Lung (tissue), 11 donors: ENCODE measurements at regions not wholly inside any gene's neighbourhood (a gene's known extent, or its start where the extent isn't known, plus 50 kb on each side); places are given as distances from the start of the nearest gene placed in this dataset.

Experiments
- ATAC-seq: fragments of 200-7000 bp; cut with Tn5 transposase; one replicate; pipeline ENCODE4 v1.9.1; 2020; ENCODE audit warnings: moderate number of reproducible peaks; ENCODE audit not compliant: insufficient read depth, low FRiP score
- DNase-seq, 3 donors: peaks; one replicate each; pipeline ENCODE4 v3.0.0-alpha.2; 2013 to 2017
- H3K27ac ChIP-seq, 2 donors: one replicate each; pipeline ENCODE4 v1.5.1; 2013; ENCODE audit warnings: mild to moderate bottlenecking in 2 of 2, moderate library complexity in 2 of 2, control low read depth in 1 of 2, inconsistent platforms in 1 of 2, low read depth in 1 of 2, low read length in 1 of 2
- H3K27me3 ChIP-seq, 3 donors: one replicate each; pipeline ENCODE4 v1.5.1; 2013; ENCODE audit warnings: low read length in 2 of 3; ENCODE audit not compliant: control insufficient read depth in 3 of 3, insufficient read depth in 3 of 3
- H3K36me3 ChIP-seq, 4 donors: one replicate each; pipeline ENCODE4 v1.5.1; 2013; ENCODE audit warnings: low read length in 4 of 4, mild to moderate bottlenecking in 1 of 4, moderate library complexity in 1 of 4; ENCODE audit not compliant: control insufficient read depth in 4 of 4, insufficient read depth in 4 of 4
- H3K4me1 ChIP-seq, 5 donors: one replicate each; pipeline ENCODE4 v1.5.1; 2013; ENCODE audit warnings: low read length in 5 of 5, mild to moderate bottlenecking in 2 of 5, moderate library complexity in 1 of 5; ENCODE audit not compliant: control insufficient read depth in 5 of 5, insufficient read depth in 5 of 5
- H3K4me3 ChIP-seq: one replicate; pipeline ENCODE4 v1.5.1; 2013; ENCODE audit warnings: mild to moderate bottlenecking, control low read depth, moderate library complexity
- H3K9ac ChIP-seq, 2 donors: one replicate each; pipeline ENCODE4 v1.5.1; 2013; ENCODE audit warnings: low read length in 2 of 2, control low read depth in 1 of 2; ENCODE audit not compliant: insufficient read depth in 1 of 2
- H3K9me3 ChIP-seq, 4 donors: one replicate each; pipeline ENCODE4 v1.5.1; 2013; ENCODE audit warnings: low read length in 3 of 4, mild to moderate bottlenecking in 1 of 4, moderate library complexity in 1 of 4; ENCODE audit not compliant: control insufficient read depth in 4 of 4, insufficient read depth in 3 of 4
- CTCF ChIP-seq: IDR thresholded peaks from 2 replicates; pipeline ENCODE4 v1.5.1; 2012; ENCODE audit warnings: mild to moderate bottlenecking; ENCODE audit errors: control extremely low read depth, extremely low read depth
- WGBS, 2 donors: extraction: QIAGEN DNeasy Blood & Tissue Kit; methylation state at CpG; one replicate each; pipeline ENCODE4 v1.1.7; 2013; 5-methylcytosine and 5-hydroxymethylcytosine counted together
- donor health status: control.
- donor health status: control.
- donor health status: Bipolar disorder and iron deficiency.
- donor health status: healthy.
- donor health status: DM: yes; HTN: yes; CAD: no.

- Histone ChIP-seq H3K4me1 (no peaks in the 10 kb centered on the region), H3K36me3 (no peaks in the 10 kb centered on the region), H3K9ac (no peak overlapping the region), H3K4me3 (no peak overlapping the region), H3K9me3 (no peaks in the 10 kb centered on the region), H3K27me3 (no peaks in the 10 kb centered on the region), H3K27ac (no peak overlapping the region)
- WGBS, 2 donors: 51 to 62% methylated on average over 2 of the region's 2 CpGs
- no peak for TF ChIP-seq CTCF
- ATAC-seq: no peak
- DNase-seq: no peak
Measured at GRCh38 chr10:108450280-108450679, 1285.8 kb upstream of the SORCS1 start.

- Histone ChIP-seq H3K36me3 (no peaks in the 10 kb centered on the region), H3K4me3 (no peak overlapping the region), H3K27ac (no peak overlapping the region), H3K27me3 (no peaks in the 10 kb centered on the region), H3K4me1 (no peaks in the 10 kb centered on the region), H3K9me3 (no peaks in the 10 kb centered on the region), H3K9ac (no peak overlapping the region)
- TF ChIP-seq CTCF: no peak
- DNase-seq (no peak), ATAC-seq (no peak)
- 87 to 96% methylated on average over 3 of the region's 3 CpGs for WGBS, 2 donors
Measured at GRCh38 chr10:108445746-108446145, 1281.2 kb upstream of the SORCS1 start.

GRCh38 chr10:108443636-108444035, 1279.1 kb upstream of the SORCS1 start:
- H3K36me3 ChIP-seq: no peaks in the 10 kb centered on the region
- DNase-seq: no peak
- no peak overlapping the region for H3K4me3 ChIP-seq
- no peaks in the 10 kb centered on the region for H3K9me3 ChIP-seq
- no peak for ATAC-seq
- 96 to 97% methylated on average over 2 of the region's 2 CpGs for WGBS, 2 donors
- no peaks in the 10 kb centered on the region for H3K4me1 ChIP-seq
- H3K27ac ChIP-seq: no peak overlapping the region
- H3K9ac ChIP-seq: no peak overlapping the region
- H3K27me3 ChIP-seq: no peaks in the 10 kb centered on the region
- TF ChIP-seq CTCF: no peak

GRCh38 chr10:108439397-108439796, 1274.9 kb upstream of the SORCS1 start:
- no peaks in the 10 kb centered on the region for H3K27me3 ChIP-seq
- DNase-seq: no peak
- H3K4me3 ChIP-seq: no peak overlapping the region
- no peak for TF ChIP-seq CTCF
- ATAC-seq: no peak
- WGBS, 2 donors: 84 to 90% methylated on average over 1 of the region's 1 CpG
- H3K27ac ChIP-seq: no peak overlapping the region
- no peaks in the 10 kb centered on the region for H3K4me1 ChIP-seq
- H3K9me3 ChIP-seq: no peaks in the 10 kb centered on the region
- H3K36me3 ChIP-seq: no peaks in the 10 kb centered on the region
- no peak overlapping the region for H3K9ac ChIP-seq
